ENCODE measurements at regions not wholly inside any gene's neighbourhood (a gene's known extent, or its start where the extent isn't known, plus 50 kb on each side); places are given as distances from the start of the nearest gene placed in this dataset.

- no peak for TF ChIP-seq CTCF (conservative IDR thresholded peaks at IDR 0.05 in 1 of 2, IDR thresholded peaks at IDR 0.05 in 1 of 2; ENCODE audit: low read depth in 1 of 2, low read length in 2 of 2)
- no peak for TF ChIP-seq EZH2 (IDR thresholded peaks at IDR 0.05; ENCODE audit: low read length, missing control alignments)
Observed at GRCh38 chr2:40797120-40797519, 345.2 kb upstream of the SLC8A1 start.

All from fibroblast of lung (primary cell).